Hepatocyte (in vitro differentiated cells): ENCODE measurements at regions not wholly inside any gene's neighbourhood (a gene's known extent, or its start where the extent isn't known, plus 50 kb on each side); places are given as distances from the start of the nearest gene placed in this dataset.

Experiments used
- DNase-seq: peaks from one replicate; pipeline ENCODE4 v3.0.0-alpha.2; 2016; ENCODE audit warnings: low spot score
- H2AFZ ChIP-seq: fragments of 200-600 bp; sonication (generic); 2 replicates; pipeline ENCODE4 v1.6.0; 2016; ENCODE audit warnings: antibody characterized with exemption, mild to moderate bottlenecking
- H3K27ac ChIP-seq: fragments of 200-600 bp; sonication (generic); 2 replicates; pipeline ENCODE4 v1.5.1; 2016; ENCODE audit warnings: mild to moderate bottlenecking
- H3K27me3 ChIP-seq: fragments of 200-600 bp; sonication (generic); 2 replicates; pipeline ENCODE4 v1.6.1; 2016
- H3K36me3 ChIP-seq: fragments of 200-600 bp; sonication (generic); replicated peaks from 2 replicates; pipeline ENCODE4 v1.5.1; 2016; ENCODE audit warnings: low read depth; ENCODE audit not compliant: insufficient read depth
- H3K4me1 ChIP-seq: fragments of 200-600 bp; sonication (generic); 2 replicates; pipeline ENCODE4 v1.5.1; 2016; ENCODE audit warnings: mild to moderate bottlenecking, moderate library complexity; ENCODE audit not compliant: insufficient read depth
- H3K4me2 ChIP-seq: fragments of 200-600 bp; sonication (generic); 2 replicates; pipeline ENCODE4 v1.6.0; 2016
- H3K4me3 ChIP-seq: fragments of 200-600 bp; sonication (generic); 2 replicates; pipeline ENCODE4 v1.5.1; 2016; ENCODE audit warnings: mild to moderate bottlenecking
- H3K79me2 ChIP-seq: fragments of 200-600 bp; sonication (generic); 2 replicates; pipeline ENCODE4 v1.6.0; 2017; ENCODE audit warnings: mild to moderate bottlenecking
- H3K9me2 ChIP-seq: fragments of 200-600 bp; sonication (generic); replicated peaks from 2 replicates; pipeline ENCODE4 v1.6.0; 2017; ENCODE audit warnings: mild to moderate bottlenecking; ENCODE audit not compliant: insufficient read depth
- H3K9me3 ChIP-seq: fragments of 200-600 bp; sonication (generic); 2 replicates; pipeline ENCODE4 v1.5.1; 2016; ENCODE audit warnings: low read depth, mild to moderate bottlenecking
- H4K20me1 ChIP-seq: fragments of 200-600 bp; sonication (generic); 2 replicates; pipeline ENCODE4 v1.6.0; 2016; ENCODE audit warnings: mild to moderate bottlenecking; ENCODE audit not compliant: insufficient read depth, poor library complexity, severe bottlenecking
- EZH2 ChIP-seq: fragments of 200-600 bp; sonication (generic); IDR thresholded peaks from 2 replicates; pipeline ENCODE4 v1.6.1; 2016; ENCODE audit warnings: antibody characterized with exemption, mild to moderate bottlenecking, borderline replicate concordance
- EZH2phosphoT487 ChIP-seq: fragments of 200-600 bp; sonication (generic); IDR thresholded peaks from one replicate; pipeline ENCODE4 v1.6.1; 2018; ENCODE audit warnings: antibody characterized with exemption, mild to moderate bottlenecking, low read depth, moderate library complexity; ENCODE audit not compliant: unreplicated experiment, severe bottlenecking
- WGBS: methylation state at CpG from one replicate; pipeline ENCODE4 v1.1.6; 2016; ENCODE audit warnings: low lambda C conversion rate; ENCODE audit errors: missing lambda C conversion rate; 5-methylcytosine and 5-hydroxymethylcytosine counted together
- TF ChIP-seq, protein P1 (sequence below): fragments of 200-600 bp; sonication (generic); IDR thresholded peaks from 2 replicates; pipeline ENCODE4 v1.5.1; 2016; ENCODE audit warnings: antibody characterized with exemption, mild to moderate bottlenecking; ENCODE audit not compliant: poor library complexity

DNA sequence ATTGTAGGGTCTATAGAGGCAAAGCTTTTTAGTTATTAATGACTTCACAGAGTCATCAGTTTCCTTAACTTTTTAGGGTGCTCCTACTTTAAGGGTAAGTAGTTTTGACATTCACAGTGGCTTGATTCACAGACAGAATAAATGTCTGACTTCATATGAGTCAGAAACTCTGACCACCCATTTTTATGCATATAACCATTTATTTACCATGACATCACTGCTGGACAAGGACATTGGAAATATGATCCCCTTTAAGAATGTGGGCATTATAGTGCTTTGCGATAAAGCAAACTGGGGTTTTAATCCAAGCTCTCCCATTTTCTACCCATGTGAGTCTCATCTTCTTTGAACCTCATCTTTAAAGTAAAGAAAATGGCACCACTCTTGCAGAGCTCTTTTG lies 162.0 kb upstream of the MC4R start:
- H3K9me2 ChIP-seq: no peaks in the 10 kb centered on the region
- no peak overlapping the region for H2AFZ ChIP-seq
- no peak for TF ChIP-seq EZH2
- TF ChIP-seq, protein P1, sequence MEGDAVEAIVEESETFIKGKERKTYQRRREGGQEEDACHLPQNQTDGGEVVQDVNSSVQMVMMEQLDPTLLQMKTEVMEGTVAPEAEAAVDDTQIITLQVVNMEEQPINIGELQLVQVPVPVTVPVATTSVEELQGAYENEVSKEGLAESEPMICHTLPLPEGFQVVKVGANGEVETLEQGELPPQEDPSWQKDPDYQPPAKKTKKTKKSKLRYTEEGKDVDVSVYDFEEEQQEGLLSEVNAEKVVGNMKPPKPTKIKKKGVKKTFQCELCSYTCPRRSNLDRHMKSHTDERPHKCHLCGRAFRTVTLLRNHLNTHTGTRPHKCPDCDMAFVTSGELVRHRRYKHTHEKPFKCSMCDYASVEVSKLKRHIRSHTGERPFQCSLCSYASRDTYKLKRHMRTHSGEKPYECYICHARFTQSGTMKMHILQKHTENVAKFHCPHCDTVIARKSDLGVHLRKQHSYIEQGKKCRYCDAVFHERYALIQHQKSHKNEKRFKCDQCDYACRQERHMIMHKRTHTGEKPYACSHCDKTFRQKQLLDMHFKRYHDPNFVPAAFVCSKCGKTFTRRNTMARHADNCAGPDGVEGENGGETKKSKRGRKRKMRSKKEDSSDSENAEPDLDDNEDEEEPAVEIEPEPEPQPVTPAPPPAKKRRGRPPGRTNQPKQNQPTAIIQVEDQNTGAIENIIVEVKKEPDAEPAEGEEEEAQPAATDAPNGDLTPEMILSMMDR: no peak
- TF ChIP-seq EZH2phosphoT487: no peak
- 89% methylated on average over 1 of the region's 1 CpG for WGBS
- H3K27ac ChIP-seq: no peak overlapping the region
- no peak for DNase-seq
- no peaks in the 10 kb centered on the region for H3K27me3 ChIP-seq
- no peaks in the 10 kb centered on the region for H3K36me3 ChIP-seq
- no peak overlapping the region for H3K4me2 ChIP-seq
- no peaks in the 10 kb centered on the region for H3K4me1 ChIP-seq
- H4K20me1 ChIP-seq: no peaks in the 10 kb centered on the region
- H3K4me3 ChIP-seq: no peak overlapping the region
- no peaks in the 10 kb centered on the region for H3K9me3 ChIP-seq
- H3K79me2 ChIP-seq: no peaks in the 10 kb centered on the region

DNA sequence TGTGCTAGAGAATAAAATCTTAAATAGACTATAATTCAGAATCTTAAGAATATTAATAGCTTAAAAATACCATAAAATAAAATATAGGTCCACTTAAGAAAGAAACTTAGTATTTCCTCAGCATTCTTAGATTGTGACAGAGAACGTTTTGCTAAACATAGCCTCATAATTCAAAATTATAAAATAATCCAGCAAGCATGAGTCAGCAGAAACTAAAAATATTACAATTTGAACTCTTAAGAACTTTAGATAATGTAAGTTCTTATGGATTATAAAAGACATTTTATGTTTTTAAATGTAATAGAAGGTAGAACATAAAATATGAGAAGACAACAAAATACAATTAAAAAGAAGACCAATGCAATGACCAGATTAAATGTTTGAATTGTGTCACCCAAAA lies 164.5 kb upstream of the MC4R start:
- Histone ChIP-seq H4K20me1 (no peaks in the 10 kb centered on the region), H3K79me2 (no peaks in the 10 kb centered on the region), H3K4me2 (no peak overlapping the region), H3K27ac (no peak overlapping the region), H3K9me2 (no peaks in the 10 kb centered on the region), H3K27me3 (no peaks in the 10 kb centered on the region), H3K36me3 (no peaks in the 10 kb centered on the region), H3K9me3 (no peaks in the 10 kb centered on the region), H3K4me3 (no peak overlapping the region), H2AFZ (no peak overlapping the region), H3K4me1 (no peaks in the 10 kb centered on the region)
- TF ChIP-seq EZH2 (no peak), EZH2phosphoT487 (no peak)
- TF ChIP-seq, protein P1: no peak
- 91% methylated on average over 1 of the region's 1 CpG for WGBS
- DNase-seq: no peak

DNA sequence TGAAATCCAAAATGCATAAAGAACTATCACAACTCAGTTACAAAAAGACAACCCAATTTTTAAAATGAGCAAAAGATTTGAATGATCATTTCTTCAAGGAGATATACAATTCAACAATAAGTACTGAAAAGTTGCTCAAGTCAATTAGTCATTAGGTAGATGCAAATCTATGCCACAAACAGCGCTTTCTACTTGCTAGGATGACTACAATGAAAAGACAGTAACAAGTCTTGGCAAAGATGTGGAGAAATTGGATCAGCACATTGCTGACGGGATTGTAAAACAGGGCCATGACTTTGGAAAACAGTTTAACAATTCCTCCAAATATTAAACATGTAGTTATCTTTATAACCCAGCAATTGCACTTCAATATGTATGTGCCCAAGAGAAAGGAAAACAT lies 166.3 kb upstream of the MC4R start:
- Histone ChIP-seq H3K4me1 (no peaks in the 10 kb centered on the region), H2AFZ (no peak overlapping the region), H3K4me3 (no peak overlapping the region), H3K4me2 (no peak overlapping the region), H3K27ac (no peak overlapping the region), H3K9me2 (no peaks in the 10 kb centered on the region), H3K9me3 (no peaks in the 10 kb centered on the region), H4K20me1 (no peaks in the 10 kb centered on the region), H3K36me3 (no peaks in the 10 kb centered on the region), H3K27me3 (no peaks in the 10 kb centered on the region), H3K79me2 (no peaks in the 10 kb centered on the region)
- TF ChIP-seq EZH2phosphoT487: no peak
- no peak for TF ChIP-seq EZH2
- TF ChIP-seq, protein P1: no peak
- no peak for DNase-seq
- WGBS: 88% methylated on average over 2 of the region's 2 CpGs

DNA sequence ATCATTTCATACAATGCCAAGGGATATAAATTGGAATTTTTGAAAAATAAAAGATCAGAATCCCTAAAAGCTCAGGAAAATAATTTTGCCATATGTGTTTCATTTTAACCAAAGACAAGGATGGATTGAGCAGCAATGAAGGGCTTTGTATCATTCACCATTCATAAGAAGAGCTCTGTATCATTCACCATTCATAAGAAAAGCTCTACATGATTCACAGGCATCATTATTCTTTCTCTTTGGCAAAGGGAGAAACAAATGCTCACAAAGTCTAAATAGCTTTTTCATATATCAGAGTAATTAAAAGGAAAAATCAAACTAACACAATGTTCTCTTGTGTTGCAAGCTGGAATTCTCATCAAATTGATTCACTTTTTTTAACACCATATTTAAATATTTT lies 169.1 kb upstream of the MC4R start:
- TF ChIP-seq, protein P1: no peak
- no peak for TF ChIP-seq EZH2phosphoT487
- no peak for TF ChIP-seq EZH2
- Histone ChIP-seq H3K4me1 (no peaks in the 10 kb centered on the region), H3K27ac (no peak overlapping the region)

More for the DNA sequence above, 169.1 kb upstream of the MC4R start:
- Histone ChIP-seq H3K27me3 (no peaks in the 10 kb centered on the region), H4K20me1 (no peaks in the 10 kb centered on the region), H3K9me2 (no peaks in the 10 kb centered on the region), H2AFZ (no peak overlapping the region), H3K4me3 (no peak overlapping the region), H3K36me3 (no peaks in the 10 kb centered on the region), H3K9me3 (no peaks in the 10 kb centered on the region), H3K79me2 (no peaks in the 10 kb centered on the region), H3K4me2 (no peak overlapping the region)
- no peak for DNase-seq
